ENCODE measurements at regions not wholly inside any gene's neighbourhood (a gene's known extent, or its start where the extent isn't known, plus 50 kb on each side); places are given as distances from the start of the nearest gene placed in this dataset.
A peak's percentile ranks its signal among the peaks of the same experiment; 100 is the strongest.

DNA sequence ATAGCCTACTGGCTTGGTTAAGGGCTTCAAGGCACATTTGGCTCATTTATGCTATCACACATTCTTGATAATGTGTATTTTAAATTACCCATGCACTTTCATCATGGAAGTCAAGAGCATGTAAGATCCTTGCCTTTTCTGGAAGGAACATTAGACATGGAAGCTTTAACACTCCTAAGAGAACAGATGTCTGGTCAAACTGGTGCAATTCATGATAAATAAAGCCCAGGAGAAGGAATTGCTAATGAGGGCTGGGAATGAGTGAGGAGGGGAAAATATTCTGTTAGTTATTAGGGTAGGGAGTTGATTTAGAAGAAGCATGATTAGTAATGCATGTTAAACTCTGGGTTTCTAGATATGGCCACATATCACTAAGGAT is 688.6 kb upstream of the CITED2 start:
- Histone ChIP-seq H3K27me3 (replicated peaks; ENCODE audit: insufficient read depth, low read depth, low read length, poor library complexity) (no peaks in the 10 kb centered on the region), H3K4me3 (ENCODE audit: low read depth, low read length, poor library complexity, severe bottlenecking) (no peak overlapping the region), H3K4me1 (ENCODE audit: insufficient read depth, low read length, poor library complexity, severe bottlenecking) (peaks cover 22% of the 10 kb centered on the region), H3K27ac (ENCODE audit: low read depth, low read length, poor library complexity, severe bottlenecking) (peak overlapping the region; percentile 64), H3K9me3 (ENCODE audit: low read depth, low read length, poor library complexity, severe bottlenecking) (no peaks in the 10 kb centered on the region), H3K36me3 (ENCODE audit: insufficient read depth, low read length, poor library complexity, severe bottlenecking) (no peaks in the 10 kb centered on the region)
- no peak for DNase-seq (ENCODE audit: low spot score)
- ChIA-PET CTCF (no interaction called here), POLR2A (ENCODE audit: low non-redundant PET) (no interaction called here)
- no TSS peak for BruUV-seq (replicated peaks)
- intact Hi-C loops (cut with micrococcal nuclease; ENCODE audit: unreplicated experiment), result no loop called here
- TF ChIP-seq, protein P1, sequence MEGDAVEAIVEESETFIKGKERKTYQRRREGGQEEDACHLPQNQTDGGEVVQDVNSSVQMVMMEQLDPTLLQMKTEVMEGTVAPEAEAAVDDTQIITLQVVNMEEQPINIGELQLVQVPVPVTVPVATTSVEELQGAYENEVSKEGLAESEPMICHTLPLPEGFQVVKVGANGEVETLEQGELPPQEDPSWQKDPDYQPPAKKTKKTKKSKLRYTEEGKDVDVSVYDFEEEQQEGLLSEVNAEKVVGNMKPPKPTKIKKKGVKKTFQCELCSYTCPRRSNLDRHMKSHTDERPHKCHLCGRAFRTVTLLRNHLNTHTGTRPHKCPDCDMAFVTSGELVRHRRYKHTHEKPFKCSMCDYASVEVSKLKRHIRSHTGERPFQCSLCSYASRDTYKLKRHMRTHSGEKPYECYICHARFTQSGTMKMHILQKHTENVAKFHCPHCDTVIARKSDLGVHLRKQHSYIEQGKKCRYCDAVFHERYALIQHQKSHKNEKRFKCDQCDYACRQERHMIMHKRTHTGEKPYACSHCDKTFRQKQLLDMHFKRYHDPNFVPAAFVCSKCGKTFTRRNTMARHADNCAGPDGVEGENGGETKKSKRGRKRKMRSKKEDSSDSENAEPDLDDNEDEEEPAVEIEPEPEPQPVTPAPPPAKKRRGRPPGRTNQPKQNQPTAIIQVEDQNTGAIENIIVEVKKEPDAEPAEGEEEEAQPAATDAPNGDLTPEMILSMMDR (conservative IDR thresholded peaks at IDR 0.05; ENCODE audit: low read depth, low read length), result no peak
- TF ChIP-seq EZH2 (IDR thresholded peaks at IDR 0.05; ENCODE audit: borderline replicate concordance, low read depth, low read length, poor library complexity, severe bottlenecking), result no peak

DNA sequence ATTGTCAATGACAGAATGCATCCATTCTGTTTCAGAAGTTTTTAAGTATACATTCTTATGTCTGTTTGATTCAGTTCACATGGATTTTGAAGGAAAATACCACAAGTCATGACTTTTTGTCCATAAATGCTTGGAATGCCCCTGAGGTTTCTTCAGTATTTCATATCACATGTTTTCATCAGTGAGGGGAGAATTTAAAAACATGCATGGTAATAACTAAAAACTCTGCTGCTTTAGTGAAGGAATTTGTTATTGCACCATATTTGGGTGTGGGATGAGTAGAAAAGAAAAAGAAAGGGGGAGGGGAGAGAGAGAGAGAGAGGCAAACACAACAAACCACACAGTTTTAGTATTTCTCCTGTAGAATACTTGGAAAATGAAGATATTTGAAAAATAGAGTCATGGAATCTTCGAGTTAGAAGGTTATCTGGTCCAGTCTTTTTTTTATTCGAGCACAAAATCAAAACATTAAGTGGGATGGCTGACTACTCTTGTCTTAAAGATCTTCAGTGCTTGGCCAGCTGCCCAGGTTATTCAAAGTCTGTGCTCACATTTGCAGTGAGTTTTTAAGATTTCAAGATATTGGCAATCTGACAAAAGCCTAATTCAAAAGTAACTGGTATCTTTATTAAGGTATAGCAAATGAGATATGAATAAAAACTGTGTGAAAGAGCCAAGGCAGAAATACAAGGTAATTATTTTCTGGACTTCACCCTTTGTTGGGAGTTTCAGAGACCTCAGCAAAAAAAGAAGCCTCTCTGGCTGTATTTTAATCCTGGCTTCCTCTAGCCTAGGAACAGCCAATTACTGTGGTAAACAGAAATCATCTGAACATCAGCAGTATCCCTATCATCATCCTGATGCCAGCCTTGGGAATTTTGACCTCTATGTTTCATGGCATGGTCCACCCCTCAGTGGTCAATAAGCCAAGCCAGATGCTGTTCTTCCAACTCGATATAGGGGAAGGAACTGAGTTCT is 687.9 kb upstream of the CITED2 start:
- Histone ChIP-seq H3K27ac (ENCODE audit: low read depth, low read length, poor library complexity, severe bottlenecking) (peak overlapping the region; percentile 64), H3K4me3 (ENCODE audit: low read depth, low read length, poor library complexity, severe bottlenecking) (no peak overlapping the region), H3K4me1 (ENCODE audit: insufficient read depth, low read length, poor library complexity, severe bottlenecking) (peaks cover 22% of the 10 kb centered on the region), H3K36me3 (ENCODE audit: insufficient read depth, low read length, poor library complexity, severe bottlenecking) (no peaks in the 10 kb centered on the region), H3K27me3 (replicated peaks; ENCODE audit: insufficient read depth, low read depth, low read length, poor library complexity) (no peaks in the 10 kb centered on the region), H3K9me3 (ENCODE audit: low read depth, low read length, poor library complexity, severe bottlenecking) (no peaks in the 10 kb centered on the region)
- ChIA-PET POLR2A (ENCODE audit: low non-redundant PET) (no interaction called here), CTCF (no interaction called here)
- TF ChIP-seq, protein P1 (conservative IDR thresholded peaks at IDR 0.05; ENCODE audit: low read depth, low read length), result no peak
- TF ChIP-seq EZH2 (IDR thresholded peaks at IDR 0.05; ENCODE audit: borderline replicate concordance, low read depth, low read length, poor library complexity, severe bottlenecking), result no peak
- no TSS peak for BruUV-seq (replicated peaks)
- intact Hi-C loops (cut with micrococcal nuclease; ENCODE audit: unreplicated experiment), result no loop called here
- peak; percentile 85 for DNase-seq (ENCODE audit: low spot score)

DNA sequence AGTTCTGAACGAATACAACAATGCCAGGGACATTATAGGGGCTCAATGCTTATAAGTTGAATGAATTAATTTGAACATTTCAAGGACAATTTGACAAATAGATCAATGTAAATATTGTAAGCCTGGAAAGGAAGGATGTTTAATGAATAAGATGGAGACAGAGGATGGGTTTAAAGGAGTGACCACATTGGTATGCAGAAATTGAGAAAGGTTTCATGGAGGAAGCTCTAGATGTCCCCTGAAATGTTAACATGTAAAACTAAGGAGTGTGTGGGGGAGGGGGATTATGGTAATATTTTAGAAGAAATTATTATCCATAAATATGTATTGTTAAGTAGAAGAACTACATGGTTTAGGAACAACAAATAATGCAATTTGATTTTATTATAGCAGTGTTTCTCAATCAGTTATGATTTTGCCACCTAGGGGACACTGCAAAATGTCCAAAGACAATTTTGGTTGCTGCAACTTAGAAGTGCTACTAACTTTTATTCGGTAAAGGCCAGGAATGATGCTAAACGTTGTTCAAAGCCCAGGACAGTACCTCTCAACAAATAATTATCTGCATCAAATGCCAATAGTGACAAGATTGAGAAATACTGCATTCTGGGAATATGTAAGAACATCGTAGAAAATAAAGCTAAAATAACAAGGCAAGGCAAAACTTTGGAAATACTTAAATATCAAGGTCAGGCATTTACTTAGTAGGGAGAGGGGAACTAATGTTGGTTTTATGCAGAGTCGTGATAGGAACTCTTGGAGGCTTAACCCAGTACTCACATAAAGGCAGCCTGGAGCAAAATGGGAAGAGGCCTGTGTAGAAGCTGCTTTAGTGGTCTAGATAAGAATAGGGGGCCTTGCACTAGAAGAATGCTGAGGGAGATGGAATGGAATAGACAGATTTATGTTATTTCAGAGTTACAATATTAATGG is 686.9 kb upstream of the CITED2 start:
- Histone ChIP-seq H3K4me1 (ENCODE audit: insufficient read depth, low read length, poor library complexity, severe bottlenecking) (peaks cover 22% of the 10 kb centered on the region), H3K36me3 (ENCODE audit: insufficient read depth, low read length, poor library complexity, severe bottlenecking) (no peaks in the 10 kb centered on the region), H3K4me3 (ENCODE audit: low read depth, low read length, poor library complexity, severe bottlenecking) (no peak overlapping the region), H3K9me3 (ENCODE audit: low read depth, low read length, poor library complexity, severe bottlenecking) (no peaks in the 10 kb centered on the region), H3K27me3 (replicated peaks; ENCODE audit: insufficient read depth, low read depth, low read length, poor library complexity) (no peaks in the 10 kb centered on the region), H3K27ac (ENCODE audit: low read depth, low read length, poor library complexity, severe bottlenecking) (peak overlapping the region; percentile 64)
- CTCF ChIA-PET, result interaction anchor here (0.6 kb wide), 1 partner anchor 629 kb away, joined by 5 read pairs; no protein-coding TSS in a partner anchor
- BruUV-seq (replicated peaks), result no TSS peak
- TF ChIP-seq, protein P1 (conservative IDR thresholded peaks at IDR 0.05; ENCODE audit: low read depth, low read length), result no peak
- no peak for TF ChIP-seq EZH2 (IDR thresholded peaks at IDR 0.05; ENCODE audit: borderline replicate concordance, low read depth, low read length, poor library complexity, severe bottlenecking)
- intact Hi-C loops (cut with micrococcal nuclease; ENCODE audit: unreplicated experiment), result no loop called here
- peak; percentile 22 for DNase-seq (ENCODE audit: low spot score)
- POLR2A ChIA-PET (ENCODE audit: low non-redundant PET), result no interaction called here

Measured in A673 (cell line).